K562 (cell line): ENCODE measurements at regions not wholly inside any gene's neighbourhood (a gene's known extent, or its start where the extent isn't known, plus 50 kb on each side); places are given as distances from the start of the nearest gene placed in this dataset.

Experiments
- ATF2 ChIP-seq: sonication (generic); formaldehyde crosslinking; IDR thresholded peaks from 2 replicates; pipeline ENCODE4 v1.8.1; 2022; ENCODE audit warnings: missing genetic modification reagents
- CTCF ChIP-seq, 3 experiments: IDR thresholded peaks in 2 of 3; conservative IDR thresholded peaks in 1 of 3; 2 replicates each; pipeline ENCODE4 v1.5.1; 2011 to 2012; ENCODE audit warnings: low read length in 3 of 3, mild to moderate bottlenecking in 3 of 3, control low read depth in 2 of 3, improper control_type of control experiment in 1 of 3, inconsistent platforms in 1 of 3, low read depth in 1 of 3, mixed read lengths in 1 of 3, moderate library complexity in 1 of 3; ENCODE audit not compliant: insufficient read depth in 2 of 3
- FOSL1 ChIP-seq: fragments of 200-800 bp; sonication (Bioruptor generic); conservative IDR thresholded peaks from 2 replicates; pipeline ENCODE4 v1.6.1; 2016; ENCODE audit warnings: missing genetic modification characterization, missing compliant biosample characterization
- LCOR ChIP-seq: sonication (generic); formaldehyde crosslinking; IDR thresholded peaks from 2 replicates; pipeline ENCODE4 v1.8.0; 2022; ENCODE audit warnings: mild to moderate bottlenecking, missing genetic modification reagents
- SMAD1 ChIP-seq: fragments of 150-350 bp; IDR thresholded peaks from 2 replicates; pipeline ENCODE4 v1.6.1; 2014; ENCODE audit warnings: low read length, low read depth; ENCODE audit not compliant: partially characterized antibody
- TCF7L2 ChIP-seq: fragments of 150-350 bp; IDR thresholded peaks from 2 replicates; pipeline ENCODE4 v1.6.1; 2016; ENCODE audit warnings: low read depth, mild to moderate bottlenecking, low read length, moderate library complexity

- TF ChIP-seq SMAD1 (no peak), FOSL1 (tag) (no peak), CTCF (IDR thresholded peaks at IDR 0.05 in 2 of 3, conservative IDR thresholded peaks at IDR 0.05 in 1 of 3; ENCODE audit: insufficient read depth in 2 of 3, low read depth in 1 of 3, low read length in 3 of 3) (no peak), TCF7L2 (no peak), ATF2 (CRISPR knock-in tag) (no peak), LCOR (no peak)
These were observed 246.0 kb downstream of the TDRD15 start for GRCh38 chr2:21369787-21370186.
